ENCODE measurements at regions not wholly inside any gene's neighbourhood (a gene's known extent, or its start where the extent isn't known, plus 50 kb on each side); places are given as distances from the start of the nearest gene placed in this dataset.

GRCh38 chr5:100004969-100005368 is 530.2 kb upstream of the FAM174A start:
- DNase-seq = no peak

- no peak for DNase-seq
Measured at GRCh38 chr5:99998319-99998718, 536.9 kb upstream of the FAM174A start.

- DNase-seq = no peak
Measured at GRCh38 chr5:99995407-99995806, 539.8 kb upstream of the FAM174A start.

- DNase-seq = no peak
Measured at GRCh38 chr5:99973779-99974178, 561.4 kb upstream of the FAM174A start.

- no peak for DNase-seq
Measured at GRCh38 chr5:99955962-99956361, 579.2 kb upstream of the FAM174A start.

GRCh38 chr5:99955006-99955405 is 580.2 kb upstream of the FAM174A start:
- no peak for DNase-seq

GRCh38 chr5:99949969-99950524 is 585.1 kb upstream of the FAM174A start:
- no peak for DNase-seq

GRCh38 chr5:99949361-99949760 is 585.8 kb upstream of the FAM174A start:
- no peak for DNase-seq

- no peak for DNase-seq
Measured at GRCh38 chr5:99948850-99949249, 586.3 kb upstream of the FAM174A start.

GRCh38 chr5:99945478-99946442 is 589.4 kb upstream of the FAM174A start:
- DNase-seq = no peak

- no peak for DNase-seq
Measured at GRCh38 chr5:99940540-99940939, 594.6 kb upstream of the FAM174A start.

GRCh38 chr5:99936911-99937310 is 598.3 kb upstream of the FAM174A start:
- DNase-seq = no peak

GRCh38 chr5:99929806-99930135 is 605.4 kb upstream of the FAM174A start:
- no peak for DNase-seq

GRCh38 chr5:99929067-99929805 is 605.9 kb upstream of the FAM174A start:
- DNase-seq = no peak

- DNase-seq = no peak
Measured at GRCh38 chr5:99928490-99928889, 606.7 kb upstream of the FAM174A start.

- no peak for DNase-seq
Measured at GRCh38 chr5:99926463-99926862, 608.7 kb upstream of the FAM174A start.

GRCh38 chr5:99922386-99922785 is 612.8 kb upstream of the FAM174A start:
- no peak for DNase-seq

- no peak for DNase-seq
Measured at GRCh38 chr5:99911971-99912370, 623.2 kb upstream of the FAM174A start.

- no peak for DNase-seq
Measured at GRCh38 chr5:99906776-99907175, 628.4 kb upstream of the FAM174A start.

GRCh38 chr5:99901972-99902371 is 633.2 kb upstream of the FAM174A start:
- DNase-seq = no peak

GRCh38 chr5:99900302-99900852 is 634.8 kb upstream of the FAM174A start:
- peak in 1 of 2 experiments; percentile 25 for DNase-seq

GRCh38 chr5:99879791-99880511 is 655.2 kb upstream of the FAM174A start:
- no peak for DNase-seq

- no peak for DNase-seq
Measured at GRCh38 chr5:99878830-99879229, 656.3 kb upstream of the FAM174A start.

Measured in SHP77 (cell line).